ENCODE measurements at regions not wholly inside any gene's neighbourhood (a gene's known extent, or its start where the extent isn't known, plus 50 kb on each side); places are given as distances from the start of the nearest gene placed in this dataset.
A peak's percentile ranks its signal among the peaks of the same experiment; 100 is the strongest.

DNA sequence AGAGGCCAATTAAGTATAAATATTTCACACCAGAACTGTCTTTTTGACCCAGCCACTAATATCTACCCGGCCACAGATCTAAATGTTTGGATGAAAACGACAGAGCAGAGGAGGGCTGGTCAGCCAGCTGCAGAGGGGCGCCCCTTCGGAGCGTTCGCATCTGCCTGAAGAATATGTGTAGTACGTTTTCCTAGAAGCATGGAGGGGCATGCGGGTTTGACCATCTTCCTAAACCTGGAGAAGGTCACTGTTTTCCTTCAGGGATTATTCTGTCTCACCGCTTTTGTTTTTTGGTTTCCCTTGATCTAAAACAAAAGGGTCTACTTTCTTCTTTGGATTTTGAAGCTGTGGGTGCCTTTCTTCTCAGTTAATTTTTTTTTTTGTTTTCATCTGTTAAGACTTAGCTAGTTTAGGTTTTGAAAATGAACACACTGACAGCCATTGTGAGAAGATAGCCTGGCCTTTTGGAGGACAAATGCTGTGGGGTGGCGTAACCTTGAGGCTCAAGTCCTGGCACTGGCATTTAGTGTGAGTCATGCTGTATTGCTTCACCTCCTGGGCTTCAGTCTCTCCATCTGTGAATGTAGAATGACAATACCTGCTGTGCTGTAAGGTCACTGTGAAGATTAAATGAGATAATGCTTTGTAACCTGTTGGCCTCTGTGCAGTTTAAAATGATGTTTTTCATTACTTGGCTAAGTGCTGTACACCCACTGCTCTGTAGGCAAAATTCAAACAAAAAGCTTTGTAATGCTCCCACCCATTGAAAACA, 74.1 kb upstream of the IRF2BP2 start:
- DNase-seq = no peak

DNA sequence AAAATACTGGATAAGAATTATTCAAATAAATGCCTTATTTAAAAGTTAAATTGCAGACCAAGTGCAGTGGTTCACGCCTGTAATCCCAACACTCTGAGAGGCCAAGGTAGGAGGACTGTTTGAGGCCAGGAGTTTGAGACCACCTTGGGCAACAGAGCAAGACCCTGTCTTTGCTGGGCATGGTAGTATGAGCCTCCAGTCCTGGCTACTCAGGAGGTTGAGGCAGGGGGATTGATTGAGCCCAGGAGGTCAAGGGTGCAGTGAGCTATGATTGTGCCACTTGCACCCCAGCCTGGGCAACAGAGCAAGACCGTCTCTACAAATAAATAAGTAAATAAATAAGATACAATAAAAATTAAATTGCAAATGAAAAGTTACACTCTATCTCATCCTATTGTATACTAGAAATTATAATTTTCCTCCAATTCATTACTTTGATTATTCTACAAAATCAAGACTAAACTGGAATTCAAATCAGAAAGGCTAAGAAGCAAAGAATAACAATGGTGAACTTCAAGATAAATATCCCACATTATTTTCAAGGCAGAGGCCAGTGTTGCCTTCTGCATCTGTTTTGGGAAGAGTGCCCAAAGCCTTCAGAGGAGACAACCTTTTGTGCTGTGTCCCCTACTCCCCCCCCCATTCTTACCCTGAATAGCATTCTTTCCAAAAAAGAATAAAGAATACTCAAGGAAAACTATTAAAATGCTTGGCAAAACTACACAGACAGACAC, 73.3 kb upstream of the IRF2BP2 start:
- DNase-seq = no peak

DNA sequence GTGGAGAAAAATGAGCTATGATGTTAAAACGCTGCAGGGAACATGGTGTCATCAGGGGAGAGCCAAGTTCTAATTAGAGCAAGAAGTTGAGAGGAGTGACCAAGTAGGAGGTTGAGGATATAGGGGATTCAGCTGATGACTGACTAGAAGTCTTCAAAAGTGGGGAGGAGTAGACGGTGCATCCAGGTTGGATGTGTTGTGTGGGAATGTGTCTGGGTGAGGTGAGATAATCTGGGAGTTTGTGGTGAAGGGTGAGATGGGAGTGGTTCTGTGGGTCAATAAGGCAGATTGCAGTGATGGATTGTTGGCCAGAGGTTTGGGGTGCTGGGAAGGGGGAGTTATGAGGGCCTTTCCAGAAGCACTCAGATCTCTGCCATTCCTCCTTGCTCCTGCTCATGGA, 72.0 kb upstream of the IRF2BP2 start:
- no peak for DNase-seq

DNA sequence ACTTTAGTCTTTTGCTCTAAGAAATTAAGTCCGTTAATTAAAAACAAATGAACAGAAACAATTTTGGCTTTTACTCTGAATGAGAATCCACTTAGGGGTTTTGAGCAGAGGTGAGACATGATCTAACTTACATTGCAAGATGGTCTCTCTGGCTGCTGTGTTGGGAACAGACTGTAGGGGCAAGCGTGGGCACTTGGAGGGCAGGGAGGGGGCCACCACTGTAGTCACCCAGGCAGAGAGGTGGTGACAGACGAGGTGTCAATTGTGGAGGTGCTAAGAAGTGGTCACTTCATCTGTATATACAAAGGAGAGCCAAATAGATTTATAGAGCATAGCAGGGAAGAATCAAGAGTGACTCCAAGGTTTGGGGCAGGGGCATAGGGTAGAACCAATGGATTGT, 71.1 kb upstream of the IRF2BP2 start:
- DNase-seq = no peak

DNA sequence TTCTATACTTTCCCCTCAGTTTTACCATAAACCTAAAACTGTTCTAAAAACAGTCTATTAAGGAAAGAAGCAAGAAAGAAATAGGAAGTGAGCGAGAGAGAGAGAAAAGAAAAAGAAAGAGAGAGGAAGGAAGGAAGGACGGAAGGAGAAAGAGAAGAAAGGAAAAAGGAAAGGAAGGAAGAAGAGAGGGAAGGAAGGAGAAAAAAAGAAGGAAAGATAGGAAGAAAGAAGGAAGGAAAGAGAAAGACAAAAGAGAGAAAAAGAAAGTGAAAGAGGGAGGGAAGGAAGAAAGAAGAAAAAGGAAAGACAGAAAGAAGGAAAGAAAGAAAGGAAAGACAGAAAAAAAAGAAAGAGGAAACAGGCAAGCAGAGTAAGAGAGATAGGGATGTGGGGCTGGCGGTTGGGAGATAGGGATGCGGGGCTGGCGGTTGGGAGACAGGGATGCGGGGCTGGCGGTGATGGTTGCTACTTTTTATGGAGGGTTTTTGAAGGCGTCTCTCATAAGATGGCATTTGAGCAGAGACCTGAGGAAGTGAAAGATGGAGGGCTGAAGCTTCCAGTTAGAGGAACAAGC, 70.4 kb upstream of the IRF2BP2 start:
- no peak for DNase-seq

DNA sequence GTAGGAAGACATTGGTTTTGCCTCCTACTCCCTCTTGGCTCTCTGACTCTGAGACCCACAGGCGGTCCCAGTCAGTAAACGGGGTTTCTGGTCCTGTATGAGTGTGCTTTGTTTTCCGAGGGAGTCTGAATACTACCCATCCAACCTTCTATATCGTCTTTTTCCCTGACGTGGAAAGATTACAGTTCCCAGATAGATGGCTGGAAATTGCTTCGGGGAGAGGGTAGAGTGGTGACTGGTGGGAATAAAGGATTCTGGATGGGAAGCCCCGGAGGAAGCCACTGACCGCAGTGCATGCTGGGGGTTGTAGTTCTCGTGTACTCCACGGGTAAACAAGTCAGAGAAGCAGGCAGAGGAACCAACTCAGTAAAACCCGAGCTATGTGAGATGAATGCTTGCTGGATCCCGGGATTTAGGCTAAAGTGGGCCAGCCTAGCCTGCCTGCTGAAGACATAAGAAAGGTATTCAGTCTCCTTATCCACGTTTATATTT, 66.2 kb upstream of the IRF2BP2 start:
- DNase-seq = peak; percentile 70

DNA sequence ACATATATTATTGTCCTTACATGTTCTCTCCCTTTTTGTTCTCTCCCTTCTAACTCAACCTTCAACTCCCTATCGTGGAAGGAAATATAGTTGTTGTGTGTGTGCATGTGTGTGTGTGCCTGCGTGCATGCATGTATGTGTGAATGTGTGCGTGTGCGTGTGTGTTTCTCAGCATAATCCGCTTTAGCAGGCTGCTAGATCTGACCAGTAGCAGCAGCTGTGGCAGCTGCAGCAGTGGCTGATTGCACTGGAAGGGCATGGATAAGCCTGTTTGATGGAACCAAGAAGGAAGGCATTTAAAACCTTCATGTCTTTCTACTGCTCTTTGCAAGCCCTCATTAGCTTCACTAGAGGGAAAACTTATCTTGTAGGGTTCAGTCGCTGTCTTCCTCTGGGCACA, 65.6 kb upstream of the IRF2BP2 start:
- no peak for DNase-seq

DNA sequence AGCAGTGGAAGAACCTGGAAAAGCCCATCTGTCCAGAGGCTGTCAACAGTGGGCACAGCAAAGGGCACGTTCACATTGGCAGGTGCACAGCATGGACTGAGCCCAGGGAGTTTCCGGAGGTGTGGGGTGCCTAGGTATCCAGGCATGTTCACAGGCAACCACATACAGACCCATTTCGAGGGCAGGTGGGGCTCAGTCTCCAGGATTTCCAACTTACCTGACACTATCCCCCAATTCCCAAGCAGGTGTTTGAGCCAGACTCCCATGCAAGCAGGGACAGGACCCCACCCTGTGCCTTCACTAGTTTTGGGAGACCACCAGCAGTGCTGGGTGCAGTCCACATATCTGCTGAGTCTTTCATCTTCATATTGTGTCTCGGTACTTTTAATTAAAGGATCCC, 65.0 kb upstream of the IRF2BP2 start:
- DNase-seq = no peak

DNA sequence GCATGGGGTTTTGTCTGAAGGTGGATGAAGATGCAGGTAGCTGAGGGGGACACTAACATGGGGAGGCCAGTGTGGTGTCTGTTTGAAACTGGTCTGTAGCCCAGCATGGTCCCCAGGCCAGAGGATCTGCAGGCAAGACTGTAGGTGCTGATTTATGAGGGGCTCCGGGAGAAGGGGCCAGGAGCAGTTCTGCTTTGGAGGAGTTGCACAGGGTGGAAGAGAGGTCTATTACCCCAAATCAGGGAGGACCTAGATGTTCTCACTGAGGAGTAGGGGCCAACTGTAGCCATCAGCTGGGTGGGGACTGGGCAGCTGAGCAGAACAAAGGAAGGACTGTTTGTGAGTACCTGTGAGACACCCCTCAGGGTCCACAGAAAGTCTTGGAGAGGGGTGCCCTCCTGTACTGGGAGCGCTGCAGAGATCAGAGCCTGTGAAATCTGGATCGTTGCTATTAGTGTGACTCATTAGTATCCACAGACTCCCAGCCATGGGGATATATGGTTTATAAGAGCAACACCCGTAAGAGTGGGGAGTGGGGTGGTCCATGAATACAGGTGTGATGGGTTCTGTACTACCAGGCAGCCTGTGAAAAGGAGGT, 64.3 kb upstream of the IRF2BP2 start:
- DNase-seq = no peak

DNA sequence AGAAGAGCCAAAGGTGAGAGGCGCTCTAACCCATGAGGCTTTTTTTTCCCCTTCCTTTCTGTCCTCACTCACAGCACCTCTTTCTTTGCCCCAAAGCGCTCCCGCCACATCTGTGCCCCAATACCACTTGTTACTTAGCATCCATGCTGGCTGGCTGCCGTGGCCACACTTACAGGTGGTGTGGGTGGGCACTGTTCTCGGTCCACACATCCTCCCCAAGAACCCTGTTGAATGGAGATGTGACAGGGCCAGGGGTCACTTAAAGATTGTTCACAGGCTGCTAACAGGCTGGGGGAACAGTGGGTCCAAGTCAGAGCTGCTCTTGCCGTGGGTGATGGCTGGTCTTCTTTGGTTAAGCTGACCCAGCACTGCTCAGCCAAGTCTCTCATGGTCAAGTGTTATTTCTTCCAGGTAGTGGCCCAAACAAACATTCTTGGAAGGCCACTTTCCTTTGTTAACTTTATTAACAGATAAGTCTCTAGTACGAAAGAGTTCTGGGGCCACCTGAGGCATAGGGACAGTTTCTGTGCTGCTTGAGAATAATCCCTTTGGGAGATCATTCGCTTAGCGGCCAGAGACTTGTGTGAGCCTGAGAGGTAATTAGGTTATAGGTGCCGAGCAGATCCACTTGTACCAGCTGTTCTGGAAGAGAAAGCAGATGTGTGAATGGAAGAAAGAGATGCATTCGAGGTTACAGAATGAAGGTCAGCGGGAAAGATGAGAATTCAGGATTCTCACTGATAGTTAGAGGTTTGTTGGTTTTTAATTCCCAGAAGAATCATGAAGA, 62.6 kb upstream of the IRF2BP2 start:
- no peak for DNase-seq

DNA sequence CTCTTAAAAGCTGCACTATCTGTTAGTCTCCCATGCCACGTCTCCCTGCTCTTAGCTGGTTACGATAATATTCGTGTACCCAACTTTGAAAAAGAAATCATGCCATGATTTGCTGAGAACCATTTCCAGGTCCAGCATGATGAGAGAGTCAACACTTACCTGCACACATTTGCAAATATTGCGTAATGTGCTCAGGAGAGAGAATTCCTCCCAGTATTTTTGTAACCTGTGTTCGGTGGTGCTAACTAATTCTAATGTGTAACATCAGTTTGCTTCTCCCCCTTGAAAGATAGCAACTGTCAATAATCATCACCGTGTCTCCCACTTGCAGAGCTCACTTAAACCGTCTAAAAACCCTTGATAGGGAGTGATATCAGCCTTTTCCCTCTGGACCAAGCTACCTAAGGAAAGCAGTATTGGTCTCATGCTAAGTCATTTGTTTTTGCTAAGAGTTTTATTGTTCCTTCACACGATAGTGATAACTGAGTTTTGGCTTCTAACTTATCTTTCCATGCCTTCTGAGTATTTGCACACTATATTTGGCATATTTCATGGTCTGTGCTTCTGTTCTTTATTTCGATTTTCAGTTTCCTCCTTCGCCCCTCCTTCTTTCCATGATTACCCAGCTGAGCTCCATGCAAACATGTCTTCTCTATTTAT, 61.1 kb upstream of the IRF2BP2 start:
- no peak for DNase-seq

DNA sequence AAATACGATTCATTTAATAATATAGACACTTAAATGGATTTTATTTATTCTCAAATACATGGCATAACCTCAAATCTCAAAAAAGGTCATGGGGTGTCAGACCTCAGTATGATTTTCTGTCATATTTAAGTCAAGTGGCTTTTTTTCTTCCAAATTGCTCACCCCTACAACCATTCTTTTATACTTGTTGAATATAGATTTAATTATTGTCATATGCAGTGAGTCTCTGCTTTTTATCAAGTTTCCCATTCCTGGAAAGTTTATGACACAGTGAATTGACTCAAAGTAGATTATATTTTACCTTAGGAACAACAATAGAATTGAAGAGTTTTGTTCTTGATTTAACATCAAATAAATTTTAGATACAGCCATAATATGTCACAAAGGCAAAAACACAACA, 59.5 kb upstream of the IRF2BP2 start:
- DNase-seq = no peak

DNA sequence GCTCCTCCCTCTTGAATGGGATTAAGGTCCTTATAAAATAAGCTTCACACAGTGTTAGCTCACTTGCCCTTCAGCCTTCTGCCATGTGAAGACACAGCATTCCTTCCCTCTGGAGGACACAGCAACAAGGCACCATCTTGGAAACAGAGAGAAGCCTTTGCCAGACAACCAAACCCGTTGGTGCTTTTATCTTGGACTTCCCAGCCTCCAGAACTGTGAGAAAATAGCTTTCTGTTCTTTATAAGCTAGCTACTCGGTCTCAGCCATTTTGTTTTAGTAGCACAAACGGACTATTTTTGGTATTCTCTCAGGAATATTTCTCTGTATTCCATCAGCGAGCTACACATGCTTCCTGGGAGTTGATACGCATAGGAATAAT, 58.6 kb upstream of the IRF2BP2 start:
- no peak for DNase-seq

DNA sequence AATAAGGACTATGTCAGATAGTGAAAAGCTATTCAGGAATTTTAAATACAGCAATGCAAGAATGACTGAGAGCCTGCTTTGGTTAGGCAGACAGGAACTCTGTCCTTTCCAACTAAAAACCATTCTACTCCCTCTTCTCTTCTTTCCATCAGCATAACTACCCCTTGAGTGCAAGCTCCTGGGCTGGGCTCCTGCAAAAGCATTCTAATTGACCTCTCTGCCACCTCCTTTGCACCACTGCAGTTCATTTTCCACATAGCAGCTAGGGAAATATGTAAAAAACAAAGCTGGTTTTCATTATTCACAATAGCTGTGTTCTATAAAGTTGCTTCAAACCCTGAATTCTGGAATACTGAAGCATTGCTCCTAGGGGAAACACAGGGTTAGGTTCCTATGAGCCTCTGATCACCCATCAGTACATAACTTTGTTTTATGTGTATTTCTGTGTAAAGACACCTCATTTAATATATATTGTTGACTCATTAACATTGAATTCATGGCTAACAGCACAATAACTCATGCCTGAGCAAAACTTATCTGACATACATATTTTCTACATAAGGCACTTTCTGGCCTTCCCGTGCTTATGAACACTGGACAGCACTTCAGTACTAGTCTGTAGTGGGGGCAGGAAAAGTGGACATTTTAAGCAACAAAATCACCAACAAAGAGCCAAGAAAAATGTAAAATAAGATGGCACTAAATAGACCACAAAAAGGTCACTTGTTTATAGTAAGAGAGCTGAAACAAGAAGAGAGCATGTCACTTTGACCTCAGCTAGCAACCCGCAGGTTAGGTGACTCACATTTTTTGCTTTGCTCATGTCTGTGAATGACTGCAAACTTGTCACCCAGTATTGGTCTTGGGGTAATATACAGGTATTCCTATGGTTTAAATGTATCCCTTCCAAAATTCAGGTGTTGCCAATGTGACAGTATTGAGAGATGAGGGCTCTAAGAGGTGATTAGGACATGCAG, 57.9 kb upstream of the IRF2BP2 start:
- DNase-seq = no peak

DNA sequence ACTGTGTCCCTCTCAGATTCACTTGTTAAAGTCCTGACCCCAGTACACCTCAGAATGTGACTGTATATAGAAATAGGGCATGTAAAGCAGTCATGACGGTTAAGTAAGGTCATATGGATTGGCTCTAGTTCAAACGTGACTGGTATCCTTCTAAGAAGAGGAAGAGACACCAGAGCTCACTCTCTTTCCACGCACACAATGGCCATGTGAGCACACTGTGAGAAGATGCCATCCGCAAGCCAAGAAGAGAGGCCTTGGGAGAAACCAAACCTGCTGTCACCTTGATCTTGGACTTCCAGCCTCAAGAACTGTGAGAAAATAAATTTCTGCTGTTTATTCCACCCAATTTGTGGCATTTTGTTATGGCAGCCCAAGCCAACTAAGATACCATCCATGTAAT, 56.8 kb upstream of the IRF2BP2 start:
- DNase-seq = no peak

DNA sequence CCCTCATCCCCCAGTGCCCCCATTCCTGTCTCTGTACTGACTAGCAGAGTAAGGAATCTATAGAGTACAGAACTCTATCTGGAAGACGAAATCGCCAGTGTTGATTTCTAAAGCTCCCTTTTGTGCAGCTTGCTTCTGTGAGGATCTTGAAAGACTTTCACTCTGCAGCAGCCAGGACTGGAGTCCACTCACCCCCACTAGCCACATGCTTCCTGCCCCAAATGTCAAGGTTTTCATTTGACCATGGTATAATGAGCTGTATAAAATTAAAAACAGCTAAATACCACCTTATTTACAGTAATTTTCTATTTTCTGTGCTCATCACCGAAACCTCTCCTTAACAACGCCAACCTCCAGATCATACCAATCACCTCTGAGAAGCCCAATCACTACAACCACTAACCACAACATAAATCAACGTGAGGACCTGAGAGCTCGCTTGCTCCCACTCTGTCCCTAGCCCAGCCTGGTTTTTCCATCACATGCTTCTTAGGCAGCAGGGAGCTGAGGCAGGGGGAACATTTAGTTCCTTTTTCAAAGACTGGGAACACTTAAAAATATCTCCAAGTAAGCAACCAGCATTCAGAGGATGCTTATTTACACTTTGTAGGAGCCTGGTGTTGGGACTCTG, 56.1 kb upstream of the IRF2BP2 start:
- DNase-seq = no peak

DNA sequence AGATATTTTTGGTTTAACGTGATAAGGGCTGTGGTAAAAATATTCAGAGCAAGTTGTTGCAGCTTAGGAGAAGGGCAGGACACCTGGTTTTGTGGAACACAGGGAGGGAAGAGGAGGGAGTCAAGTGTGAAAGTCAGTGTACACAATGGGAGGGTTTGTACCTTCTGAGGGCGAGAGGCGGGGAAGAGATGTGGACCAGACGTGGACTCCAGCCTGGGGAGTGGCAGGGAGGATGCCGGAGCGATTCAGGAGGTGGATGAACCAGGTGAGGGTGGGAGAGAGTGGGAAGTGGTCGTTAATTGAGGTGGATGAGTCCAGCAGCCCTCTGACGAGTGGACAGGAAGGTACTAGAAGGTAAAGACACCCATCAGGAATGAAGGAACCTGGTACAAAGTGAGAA, 52.2 kb upstream of the IRF2BP2 start:
- DNase-seq = no peak

DNA sequence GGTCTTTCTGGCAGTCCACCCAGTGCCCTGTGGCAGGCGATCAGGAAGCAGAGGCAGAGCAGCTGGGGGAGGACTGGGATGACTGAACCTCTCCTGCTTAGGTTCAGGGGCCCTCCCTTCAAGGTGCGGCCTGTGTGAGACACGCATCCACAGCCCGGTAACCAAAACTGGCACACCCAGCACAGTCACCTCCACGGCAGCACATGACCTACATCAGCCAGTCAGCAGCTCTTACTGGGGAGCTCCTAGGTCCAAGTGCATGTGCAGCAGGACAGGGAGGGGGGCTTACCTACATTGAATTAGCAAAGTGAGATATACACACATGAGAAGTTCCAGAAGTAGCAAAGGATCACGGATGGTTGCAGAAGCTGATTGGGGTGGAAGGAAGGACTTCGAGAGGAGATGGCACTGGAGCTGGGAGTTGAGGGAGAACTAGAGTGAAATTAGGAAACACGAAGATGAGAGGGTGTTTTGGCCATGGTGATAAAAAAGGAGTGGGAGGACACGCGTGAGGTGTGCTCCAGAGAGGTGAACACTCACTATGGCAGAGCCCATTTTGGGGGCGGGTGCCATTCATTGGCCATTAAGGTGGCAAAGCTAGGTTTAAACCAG, 51.4 kb upstream of the IRF2BP2 start:
- no peak for DNase-seq

DNA sequence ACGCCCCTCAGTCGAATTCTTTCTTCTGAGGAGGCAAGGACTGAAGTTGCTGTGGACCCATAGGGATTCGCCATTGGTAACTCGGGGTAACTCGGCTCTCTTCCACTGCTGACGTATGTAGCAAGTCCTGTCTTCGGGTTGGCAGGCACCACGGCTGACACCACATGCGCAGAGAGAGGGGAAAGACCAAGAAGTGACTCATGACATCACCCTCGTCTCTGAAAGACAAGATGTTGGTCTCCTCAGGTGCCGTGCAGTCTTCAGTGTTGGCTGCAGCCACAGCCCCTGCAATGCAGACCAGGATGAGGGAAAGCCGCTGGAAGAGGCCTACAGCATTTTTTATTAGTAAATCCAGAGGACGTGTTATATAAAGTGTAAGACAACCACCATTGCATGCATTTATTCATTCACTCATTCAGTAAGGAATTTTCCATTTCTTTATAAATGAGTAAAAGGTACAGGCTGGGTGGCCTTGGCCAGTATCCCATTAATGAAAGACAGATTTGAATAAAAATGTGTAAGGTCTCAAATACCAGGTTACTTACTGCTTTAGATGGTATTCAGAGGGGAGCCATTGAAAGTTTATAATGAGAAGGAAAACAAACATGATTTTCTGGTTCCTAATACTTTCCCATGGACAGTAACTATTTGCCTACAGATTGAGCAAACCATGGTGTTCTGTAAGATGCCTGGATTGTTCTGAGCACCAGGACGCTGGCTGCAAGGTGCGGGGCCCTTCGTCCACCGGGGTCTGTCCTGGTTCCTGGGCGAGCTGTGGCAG, 50.7 kb upstream of the IRF2BP2 start:
- no peak for DNase-seq

All from stimulated activated CD4-positive, alpha-beta T cell treated with anti-CD3 and anti-CD28 coated beads, Interleukin-15, amount 100 ng/mL, for 24 hours (primary cell).